SK-N-SH (cell line): ENCODE measurements at regions not wholly inside any gene's neighbourhood (a gene's known extent, or its start where the extent isn't known, plus 50 kb on each side); places are given as distances from the start of the nearest gene placed in this dataset.

ENCODE experiments used
- CTCF ChIA-PET: fragments of 300-600, 350-600 bp; formaldehyde crosslinking; extraction: SDS; loops from one replicate; lab custom pipeline; 2021; lab: Yijun Ruan, JAX
- POLR2A ChIA-PET: fragments of 350-600 bp; sonication (Branson Sonifier 250); formaldehyde crosslinking; extraction: SDS; loops from one replicate; lab custom pipeline; 2020; ENCODE audit warnings: antibody characterized with exemption, inconsistent platforms; lab: Yijun Ruan, JAX
- DNase-seq: peaks from one replicate; pipeline ENCODE4 v3.0.0; 2012
- H2AFZ ChIP-seq: fragments of 200-600 bp; sonication (generic); 2 replicates; pipeline ENCODE4 v1.8.1; 2016; ENCODE audit warnings: antibody characterized with exemption, mild to moderate bottlenecking, low read depth
- H3F3A ChIP-seq: fragments of 200-600 bp; sonication (generic); replicated peaks from 2 replicates; pipeline ENCODE3; 2016; ENCODE audit warnings: antibody characterized with exemption, mild to moderate bottlenecking; ENCODE audit not compliant: insufficient read depth
- H3K27ac ChIP-seq, 2 experiments: fragments of 200-500 bp in 1 of 2; fragments of 200-600 bp in 1 of 2; sonication (Bioruptor generic) in 1 of 2; sonication (generic), shearing (Covaris generic) in 1 of 2; 2 replicates each; pipeline versions ENCODE4 v1.5.1 to v1.6.1; 2014 to 2016; ENCODE audit warnings: low read depth in 2 of 2, inconsistent platforms in 1 of 2, low read length in 1 of 2, mild to moderate bottlenecking in 1 of 2, mixed read lengths in 1 of 2
- H3K27me3 ChIP-seq: fragments of 200-600 bp; sonication (generic), shearing (Covaris generic); 2 replicates; pipeline ENCODE4 v1.6.1; 2016; ENCODE audit warnings: mixed run types; ENCODE audit not compliant: insufficient read depth
- H3K36me3 ChIP-seq, 2 experiments: fragments of 200-500 bp in 1 of 2; fragments of 200-600 bp in 1 of 2; sonication (Bioruptor generic) in 1 of 2; sonication (generic) in 1 of 2; replicated peaks in 1 of 2; 2 replicates each; pipeline versions ENCODE3 to v1.5.1; 2014 to 2016; ENCODE audit warnings: low read length in 1 of 2, mild to moderate bottlenecking in 1 of 2; ENCODE audit not compliant: insufficient read depth in 2 of 2, control insufficient read depth in 1 of 2
- H3K4me1 ChIP-seq, 2 experiments: fragments of 200-500 bp in 1 of 2; fragments of 200-600 bp in 1 of 2; sonication (Bioruptor generic) in 1 of 2; sonication (generic), shearing (Covaris generic) in 1 of 2; 2 replicates each; pipeline versions ENCODE4 v1.5.1 to v1.6.1; 2014 to 2016; ENCODE audit warnings: low read depth in 1 of 2, low read length in 1 of 2, mixed run types in 1 of 2; ENCODE audit not compliant: insufficient read depth in 2 of 2, control insufficient read depth in 1 of 2
- H3K4me2 ChIP-seq: fragments of 200-600 bp; sonication (generic), shearing (Covaris generic); 2 replicates; pipeline ENCODE4 v1.6.1; 2017; ENCODE audit warnings: mixed run types
- H3K4me3 ChIP-seq, 2 experiments: fragments of 200-500 bp in 1 of 2; fragments of 200-600 bp in 1 of 2; sonication (Bioruptor generic) in 1 of 2; sonication (generic), shearing (Covaris generic) in 1 of 2; 2 replicates each; pipeline versions ENCODE4 v1.5.1 to v1.8.1; 2014 to 2016; ENCODE audit warnings: low read depth in 2 of 2, inconsistent platforms in 1 of 2, low read length in 1 of 2, mild to moderate bottlenecking in 1 of 2, mixed read lengths in 1 of 2, moderate library complexity in 1 of 2
- H3K79me2 ChIP-seq: fragments of 200-600 bp; sonication (generic); 2 replicates; pipeline ENCODE4 v1.8.1; 2017; ENCODE audit warnings: mild to moderate bottlenecking; ENCODE audit not compliant: insufficient read depth
- H3K9ac ChIP-seq: fragments of 200-600 bp; sonication (generic); 2 replicates; pipeline ENCODE4 v1.6.1; 2017; ENCODE audit warnings: mixed run types
- H3K9me2 ChIP-seq: fragments of 200-600 bp; sonication (generic); 2 replicates; pipeline ENCODE4 v1.6.1; 2017; ENCODE audit warnings: mixed run types
- H3K9me3 ChIP-seq: fragments of 200-600 bp; sonication (generic); 2 replicates; pipeline ENCODE4 v1.6.1; 2017; ENCODE audit warnings: mixed run types, mild to moderate bottlenecking, moderate library complexity
- H4K20me1 ChIP-seq: fragments of 200-600 bp; sonication (generic); 2 replicates; pipeline ENCODE4 v1.6.1; 2017; ENCODE audit warnings: mild to moderate bottlenecking, mixed run types; ENCODE audit not compliant: insufficient read depth
- EP300 ChIP-seq, 2 experiments: IDR thresholded peaks; 2 replicates each; pipeline versions ENCODE4 v1.4.0 to v1.6.1; 2012; ENCODE audit warnings: borderline replicate concordance in 1 of 2, low read depth in 1 of 2, low read length in 1 of 2
- EZH2phosphoT487 ChIP-seq: fragments of 200-600 bp; sonication (generic); IDR thresholded peaks from 2 replicates; pipeline ENCODE4 v1.6.1; 2017; ENCODE audit warnings: low read depth, mixed run types, mild to moderate bottlenecking, antibody characterized with exemption, moderate library complexity, borderline replicate concordance
- GATA2 ChIP-seq: sonication (generic); formaldehyde crosslinking; IDR thresholded peaks from 2 replicates; pipeline ENCODE4 v1.5.0; 2020; ENCODE audit warnings: mild to moderate bottlenecking, missing genetic modification reagents
- JUND ChIP-seq: IDR thresholded peaks from 2 replicates; pipeline ENCODE4 v1.4.0; 2012
- MXI1 ChIP-seq: IDR thresholded peaks from 2 replicates; pipeline ENCODE4 v1.6.1; 2012; ENCODE audit warnings: mild to moderate bottlenecking, low read depth, low read length, improper control_type of control experiment
- NRF1 ChIP-seq: IDR thresholded peaks from 2 replicates; pipeline ENCODE4 v1.6.1; 2012; ENCODE audit warnings: low read depth, mild to moderate bottlenecking, low read length
- POLR2AphosphoS5 ChIP-seq: IDR thresholded peaks from 2 replicates; pipeline ENCODE4 v1.6.1; 2012; ENCODE audit warnings: low read depth, low read length
- RCOR1 ChIP-seq: fragments of 150-350 bp; IDR thresholded peaks from 2 replicates; pipeline ENCODE4 v1.6.1; 2017; ENCODE audit warnings: antibody characterized with exemption, low read length
- RXRA ChIP-seq: IDR thresholded peaks from 2 replicates; pipeline ENCODE4 v1.4.0; 2012; ENCODE audit warnings: low read depth, mild to moderate bottlenecking, borderline replicate concordance
- SMC3 ChIP-seq: IDR thresholded peaks from 2 replicates; pipeline ENCODE4 v1.6.1; 2012; ENCODE audit warnings: low read depth, low read length, improper control_type of control experiment
- TAF1 ChIP-seq: IDR thresholded peaks from 2 replicates; pipeline ENCODE4 v1.6.1; 2012; ENCODE audit warnings: low read depth, mild to moderate bottlenecking, low read length, moderate library complexity, borderline replicate concordance
- TEAD4 ChIP-seq: IDR thresholded peaks from 2 replicates; pipeline ENCODE4 v1.4.0; 2012; ENCODE audit warnings: mild to moderate bottlenecking, borderline replicate concordance; ENCODE audit not compliant: insufficient read depth
- WGBS: methylation state at CpG from one replicate; pipeline ENCODE4 v1.1.6; 2017; ENCODE audit warnings: low lambda C conversion rate; 5-methylcytosine and 5-hydroxymethylcytosine counted together
- TF ChIP-seq, protein P1 (sequence below): fragments of 150-350 bp; IDR thresholded peaks from 2 replicates; pipeline ENCODE4 v1.6.1; 2016; ENCODE audit warnings: mild to moderate bottlenecking, low read depth, low read length
- TF ChIP-seq, protein P2 (sequence below): fragments of 200-600 bp; sonication (generic); IDR thresholded peaks from 2 replicates; pipeline ENCODE4 v1.6.1; 2017; ENCODE audit warnings: antibody characterized with exemption, mild to moderate bottlenecking, moderate library complexity
- TF ChIP-seq, protein P3 (sequence below): fragments of 150-350 bp; IDR thresholded peaks from 2 replicates; pipeline ENCODE4 v1.6.1; 2017; ENCODE audit warnings: antibody characterized with exemption, low read length, low read depth, borderline replicate concordance
- TF ChIP-seq, protein P4 (sequence below): IDR thresholded peaks from 2 replicates; pipeline ENCODE4 v1.4.0; 2012; ENCODE audit warnings: low read depth

DNA sequence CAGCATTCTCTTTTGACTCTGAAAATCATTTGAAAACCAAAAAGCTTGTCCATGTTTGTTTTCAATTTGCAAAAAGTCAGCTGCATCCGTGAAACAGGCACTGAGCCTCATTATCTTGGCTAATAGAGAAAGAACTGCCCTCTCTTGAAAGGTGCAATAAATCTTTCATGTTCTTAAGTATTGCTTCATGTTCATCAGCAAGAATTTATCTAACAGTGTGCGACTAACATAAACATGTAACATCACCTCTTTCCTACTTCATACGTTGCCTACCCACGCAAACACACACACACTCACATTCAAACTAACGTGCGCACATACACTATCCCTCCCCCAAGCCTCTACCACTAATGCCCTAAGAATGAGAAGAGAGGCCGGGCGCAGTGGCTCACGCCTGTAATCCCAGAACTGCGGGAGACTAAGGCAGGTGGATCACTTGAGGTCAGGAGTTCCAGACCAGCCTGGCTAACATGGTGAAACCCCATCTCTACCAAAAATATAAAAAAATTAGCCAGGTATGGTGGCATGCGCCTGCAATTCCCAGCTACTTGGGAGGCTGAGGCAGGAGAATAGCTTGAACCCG is 629.7 kb upstream of the ZNF608 start:
- Histone ChIP-seq H3K27ac (peak overlapping the region in 1 of 2 experiments; percentile 85; a peak in 2 of 4 replicates), H3K9me3 (no peaks in the 10 kb centered on the region), H3K27me3 (no peaks in the 10 kb centered on the region), H3K4me1 (peaks cover 34 to 41% of the 10 kb centered on the region in 2 experiments; a peak in 3 of 4 replicates), H3K9me2 (no peaks in the 10 kb centered on the region), H2AFZ (no peak overlapping the region), H3K79me2 (no peaks in the 10 kb centered on the region), H3K9ac (no peak overlapping the region), H3K36me3 (no peaks in the 10 kb centered on the region), H4K20me1 (no peaks in the 10 kb centered on the region), H3K4me2 (no peak overlapping the region), H3F3A (no peaks in the 10 kb centered on the region), H3K4me3 (no peak overlapping the region)
- ChIA-PET POLR2A (no interaction called here), CTCF (no interaction called here)
- 89% methylated on average over 12 of the region's 12 CpGs for WGBS
- no peak for DNase-seq
- peak in 1 of 2 experiments; percentile 80; a peak in 1 of 4 replicates for TF ChIP-seq EP300 (IDR thresholded peaks at IDR 0.05; ENCODE audit: borderline replicate concordance in 1 of 2, low read depth in 1 of 2, low read length in 1 of 2)
- TF ChIP-seq GATA2 (CRISPR knock-in tag): no peak
- TF ChIP-seq, protein P1, sequence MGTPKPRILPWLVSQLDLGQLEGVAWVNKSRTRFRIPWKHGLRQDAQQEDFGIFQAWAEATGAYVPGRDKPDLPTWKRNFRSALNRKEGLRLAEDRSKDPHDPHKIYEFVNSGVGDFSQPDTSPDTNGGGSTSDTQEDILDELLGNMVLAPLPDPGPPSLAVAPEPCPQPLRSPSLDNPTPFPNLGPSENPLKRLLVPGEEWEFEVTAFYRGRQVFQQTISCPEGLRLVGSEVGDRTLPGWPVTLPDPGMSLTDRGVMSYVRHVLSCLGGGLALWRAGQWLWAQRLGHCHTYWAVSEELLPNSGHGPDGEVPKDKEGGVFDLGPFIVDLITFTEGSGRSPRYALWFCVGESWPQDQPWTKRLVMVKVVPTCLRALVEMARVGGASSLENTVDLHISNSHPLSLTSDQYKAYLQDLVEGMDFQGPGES: no peak

DNA sequence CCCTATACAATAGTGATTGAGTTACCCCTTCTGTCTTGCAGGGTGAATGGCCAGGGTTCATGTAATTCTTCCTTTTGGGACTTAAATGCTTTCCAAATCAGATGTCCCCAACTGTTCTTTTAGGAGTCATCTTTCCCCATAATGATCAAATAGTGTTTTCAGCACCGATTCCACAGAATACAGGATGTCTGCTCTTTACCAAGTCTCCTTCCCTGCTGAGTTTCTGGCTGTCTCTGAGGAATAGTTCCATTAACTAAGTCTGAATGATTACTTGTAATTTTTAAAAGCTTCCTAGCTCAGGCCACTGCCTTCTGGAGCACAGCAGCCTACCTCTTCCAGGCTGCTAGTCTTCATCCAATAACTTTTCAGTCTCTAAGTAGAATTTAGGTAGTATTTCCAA is 630.7 kb upstream of the ZNF608 start:
- POLR2A ChIA-PET: no interaction called here
- Histone ChIP-seq H3K27me3 (no peaks in the 10 kb centered on the region), H3K79me2 (no peaks in the 10 kb centered on the region), H3K27ac (no peak overlapping the region; a peak in 1 of 4 replicates), H3K36me3 (no peaks in the 10 kb centered on the region), H3K4me3 (no peak overlapping the region), H3K9ac (no peak overlapping the region), H3F3A (no peaks in the 10 kb centered on the region), H2AFZ (no peak overlapping the region), H4K20me1 (no peaks in the 10 kb centered on the region), H3K4me1 (peaks cover 32 to 34% of the 10 kb centered on the region in 2 experiments; a peak in 3 of 4 replicates), H3K9me2 (no peaks in the 10 kb centered on the region), H3K4me2 (no peak overlapping the region), H3K9me3 (no peaks in the 10 kb centered on the region)
- whole genome bisulfite sequencing: 68% methylated on average over 1 of the region's 1 CpG
- no peak for DNase-seq
- CTCF ChIA-PET: no interaction called here
- TF ChIP-seq TAF1 (no peak), NRF1 (no peak), EP300 (IDR thresholded peaks at IDR 0.05; ENCODE audit: borderline replicate concordance in 1 of 2, low read depth in 1 of 2, low read length in 1 of 2) (no peak), MXI1 (no peak), RCOR1 (no peak), JUND (no peak), RXRA (no peak), TEAD4 (no peak), POLR2AphosphoS5 (no peak), EZH2phosphoT487 (no peak), SMC3 (no peak)
- TF ChIP-seq, protein P2, sequence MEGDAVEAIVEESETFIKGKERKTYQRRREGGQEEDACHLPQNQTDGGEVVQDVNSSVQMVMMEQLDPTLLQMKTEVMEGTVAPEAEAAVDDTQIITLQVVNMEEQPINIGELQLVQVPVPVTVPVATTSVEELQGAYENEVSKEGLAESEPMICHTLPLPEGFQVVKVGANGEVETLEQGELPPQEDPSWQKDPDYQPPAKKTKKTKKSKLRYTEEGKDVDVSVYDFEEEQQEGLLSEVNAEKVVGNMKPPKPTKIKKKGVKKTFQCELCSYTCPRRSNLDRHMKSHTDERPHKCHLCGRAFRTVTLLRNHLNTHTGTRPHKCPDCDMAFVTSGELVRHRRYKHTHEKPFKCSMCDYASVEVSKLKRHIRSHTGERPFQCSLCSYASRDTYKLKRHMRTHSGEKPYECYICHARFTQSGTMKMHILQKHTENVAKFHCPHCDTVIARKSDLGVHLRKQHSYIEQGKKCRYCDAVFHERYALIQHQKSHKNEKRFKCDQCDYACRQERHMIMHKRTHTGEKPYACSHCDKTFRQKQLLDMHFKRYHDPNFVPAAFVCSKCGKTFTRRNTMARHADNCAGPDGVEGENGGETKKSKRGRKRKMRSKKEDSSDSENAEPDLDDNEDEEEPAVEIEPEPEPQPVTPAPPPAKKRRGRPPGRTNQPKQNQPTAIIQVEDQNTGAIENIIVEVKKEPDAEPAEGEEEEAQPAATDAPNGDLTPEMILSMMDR: no peak
- TF ChIP-seq, protein P3, sequence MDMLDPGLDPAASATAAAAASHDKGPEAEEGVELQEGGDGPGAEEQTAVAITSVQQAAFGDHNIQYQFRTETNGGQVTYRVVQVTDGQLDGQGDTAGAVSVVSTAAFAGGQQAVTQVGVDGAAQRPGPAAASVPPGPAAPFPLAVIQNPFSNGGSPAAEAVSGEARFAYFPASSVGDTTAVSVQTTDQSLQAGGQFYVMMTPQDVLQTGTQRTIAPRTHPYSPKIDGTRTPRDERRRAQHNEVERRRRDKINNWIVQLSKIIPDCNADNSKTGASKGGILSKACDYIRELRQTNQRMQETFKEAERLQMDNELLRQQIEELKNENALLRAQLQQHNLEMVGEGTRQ: no peak
- TF ChIP-seq, protein P4, sequence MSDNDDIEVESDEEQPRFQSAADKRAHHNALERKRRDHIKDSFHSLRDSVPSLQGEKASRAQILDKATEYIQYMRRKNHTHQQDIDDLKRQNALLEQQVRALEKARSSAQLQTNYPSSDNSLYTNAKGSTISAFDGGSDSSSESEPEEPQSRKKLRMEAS: no peak
- TF ChIP-seq, protein P1: no peak
